K562 (cell line): ENCODE measurements at regions not wholly inside any gene's neighbourhood (a gene's known extent, or its start where the extent isn't known, plus 50 kb on each side); places are given as distances from the start of the nearest gene placed in this dataset.

Experiments used
- ATAC-seq: fragments of 200-7000 bp; cut with Tn5 transposase; 3 replicates; pipeline ENCODE4 v1.9.1; 2020; ENCODE audit warnings: moderate library complexity
- BruUV-seq: library from RNA; stranded (reverse); fragments of 400-500 nt; replicated peaks from 2 replicates; lab custom pipeline; 2021; lab: Mats Ljungman, UMichigan
- CTCF ChIA-PET: fragments of 300-600 bp; formaldehyde crosslinking; extraction: SDS; loops from one replicate; lab custom pipeline; 2021; ENCODE audit warnings: low intra/inter-chr PET ratio; lab: Yijun Ruan, JAX
- POLR2A ChIA-PET: fragments of 300-600, 350-650 bp; sonication (Branson Sonifier 250); formaldehyde crosslinking; extraction: SDS; loops from one replicate; lab custom pipeline; 2021; ENCODE audit warnings: antibody characterized with exemption, inconsistent platforms; lab: Yijun Ruan, JAX
- DNase-seq, 4 experiments: peaks; one replicate each; pipeline versions ENCODE4 v3.0.0 to v3.0.0-alpha.2; 2011 to 2018; ENCODE audit warnings: low spot score in 3 of 4, mixed read lengths in 3 of 4; ENCODE audit errors: extremely low read depth in 1 of 4
- FAIRE-seq: peaks from 2 replicates; lab custom pipeline; 2011; peaks lifted over from hg19 to GRCh38; lab: Jason Lieb, UNC
- H2AFZ ChIP-seq: 2 replicates; pipeline ENCODE4 v1.6.0; 2011; ENCODE audit warnings: low read depth, low read length, control low read depth, inconsistent platforms
- H3K27ac ChIP-seq: fragments of 200-600 bp; 3 replicates; pipeline ENCODE4 v1.8.0; 2011; ENCODE audit warnings: low read depth, mild to moderate bottlenecking, control low read depth, inconsistent platforms, low read length, moderate library complexity, mixed read lengths; ENCODE audit errors: extremely low read depth
- H3K27me3 ChIP-seq, 2 experiments: fragments of 300-600 bp in 1 of 2; 2 replicates in 1 of 2; 3 replicates in 1 of 2; pipeline versions ENCODE4 v1.6.0 to v1.8.0; 2011; ENCODE audit warnings: inconsistent platforms in 2 of 2, low read length in 2 of 2, mild to moderate bottlenecking in 1 of 2, mixed read lengths in 1 of 2, moderate library complexity in 1 of 2; ENCODE audit not compliant: control insufficient read depth in 2 of 2, insufficient read depth in 2 of 2
- H3K36me3 ChIP-seq: fragments of 300-600 bp; 3 replicates; pipeline ENCODE4 v1.8.0; 2011; ENCODE audit warnings: mild to moderate bottlenecking, low read length, inconsistent platforms; ENCODE audit not compliant: control insufficient read depth, insufficient read depth
- H3K4me1 ChIP-seq, 2 experiments: fragments of 200-600 bp in 1 of 2; replicated peaks in 1 of 2; 2 replicates in 1 of 2; 3 replicates in 1 of 2; pipeline versions ENCODE4 v1.5.1 to v1.8.0; 2011; ENCODE audit warnings: inconsistent platforms in 2 of 2, low read length in 2 of 2, mild to moderate bottlenecking in 1 of 2, mixed read lengths in 1 of 2, moderate library complexity in 1 of 2; ENCODE audit not compliant: control insufficient read depth in 2 of 2, insufficient read depth in 2 of 2
- H3K4me2 ChIP-seq: 2 replicates; pipeline ENCODE4 v1.6.1; 2011; ENCODE audit warnings: low read length, control low read depth, inconsistent platforms, mixed read lengths; ENCODE audit not compliant: insufficient read depth
- H3K4me3 ChIP-seq: fragments of 200-600 bp; sonication (generic), shearing (Covaris generic); 2 replicates; pipeline ENCODE4 v1.5.1; 2016; ENCODE audit warnings: control low read depth, inconsistent platforms
- H3K79me2 ChIP-seq: fragments of 200-600 bp; 3 replicates; pipeline ENCODE4 v1.8.0; 2011; ENCODE audit warnings: low read length, inconsistent platforms; ENCODE audit not compliant: control insufficient read depth, insufficient read depth
- H3K9ac ChIP-seq, 2 experiments: 2 replicates each; pipeline versions ENCODE4 v1.6.0 to v1.6.1; 2011; ENCODE audit warnings: low read depth in 2 of 2, low read length in 2 of 2, control low read depth in 1 of 2, inconsistent platforms in 1 of 2, mild to moderate bottlenecking in 1 of 2, mixed read lengths in 1 of 2; ENCODE audit not compliant: insufficient read depth in 1 of 2
- H3K9me1 ChIP-seq: one replicate; pipeline ENCODE4 v1.6.0; 2011; ENCODE audit warnings: inconsistent platforms, mild to moderate bottlenecking, low read length, moderate library complexity; ENCODE audit not compliant: control insufficient read depth, insufficient read depth
- H3K9me3 ChIP-seq: replicated peaks from 2 replicates; pipeline ENCODE4 v1.5.1; 2011; ENCODE audit warnings: low read depth, low read length, inconsistent platforms; ENCODE audit not compliant: control insufficient read depth, insufficient read depth
- H4K20me1 ChIP-seq: replicated peaks from 2 replicates; pipeline ENCODE4 v1.6.1; 2011; ENCODE audit warnings: low read length, inconsistent platforms, mixed read lengths; ENCODE audit not compliant: control insufficient read depth, insufficient read depth
- GABPB1 ChIP-seq: sonication (generic); formaldehyde crosslinking; IDR thresholded peaks from 2 replicates; pipeline ENCODE4 v1.8.0; 2022; ENCODE audit warnings: mild to moderate bottlenecking, missing genetic modification reagents
- ZNF766 ChIP-seq: fragments of 200-800 bp; sonication (Bioruptor generic); conservative IDR thresholded peaks from 2 replicates; pipeline ENCODE4 v1.6.1; 2016; ENCODE audit warnings: missing genetic modification characterization, missing compliant biosample characterization
- WGBS: fragments of 100-300 bp; shearing (Covaris generic); methylation state at CpG from one replicate; pipeline ENCODE4 v1.1.6; 2016; ENCODE audit warnings: low coverage, mixed read lengths; ENCODE audit not compliant: insufficient coverage; ENCODE audit errors: missing lambda C conversion rate; 5-methylcytosine and 5-hydroxymethylcytosine counted together
- in situ Hi-C: fragments of 300-500 bp; cut with MboI; formaldehyde crosslinking; loops from 4 replicates; pipeline ENCODE4 v1.15.0; 2018; ENCODE audit warnings: inconsistent platforms, mixed read lengths
- intact Hi-C: fragments of 100-400 bp; cut with micrococcal nuclease; formaldehyde crosslinking; loops from 2 replicates; pipeline ENCODE4 v1.14.2; 2022
- TF ChIP-seq, protein P1 (sequence below): sonication (generic); formaldehyde crosslinking; IDR thresholded peaks from 2 replicates; pipeline ENCODE4 v1.8.1; 2023; ENCODE audit warnings: mild to moderate bottlenecking, missing genetic modification reagents
- TF ChIP-seq, protein P2 (sequence below): fragments of 250-450 bp; sonication (Bioruptor Pico); IDR thresholded peaks from 2 replicates; pipeline ENCODE4 v1.5.0; 2022; ENCODE audit warnings: mild to moderate bottlenecking
- TF ChIP-seq, protein P3 (sequence below), 2 experiments: fragments of 450-650 bp; IDR thresholded peaks; 2 replicates each; pipeline ENCODE4 v1.6.1; 2018; ENCODE audit warnings: mild to moderate bottlenecking in 2 of 2, low read depth in 1 of 2; ENCODE audit not compliant: partially characterized antibody in 2 of 2
- TF ChIP-seq, protein P4 (sequence below): sonication (generic); formaldehyde crosslinking; IDR thresholded peaks from 2 replicates; pipeline ENCODE4 v1.8.1; 2022; ENCODE audit warnings: missing genetic modification reagents
- TF ChIP-seq, protein P5 (sequence below): sonication (generic); formaldehyde crosslinking; IDR thresholded peaks from 2 replicates; pipeline ENCODE4 v1.8.0; 2022; ENCODE audit warnings: mild to moderate bottlenecking, missing genetic modification reagents

DNA sequence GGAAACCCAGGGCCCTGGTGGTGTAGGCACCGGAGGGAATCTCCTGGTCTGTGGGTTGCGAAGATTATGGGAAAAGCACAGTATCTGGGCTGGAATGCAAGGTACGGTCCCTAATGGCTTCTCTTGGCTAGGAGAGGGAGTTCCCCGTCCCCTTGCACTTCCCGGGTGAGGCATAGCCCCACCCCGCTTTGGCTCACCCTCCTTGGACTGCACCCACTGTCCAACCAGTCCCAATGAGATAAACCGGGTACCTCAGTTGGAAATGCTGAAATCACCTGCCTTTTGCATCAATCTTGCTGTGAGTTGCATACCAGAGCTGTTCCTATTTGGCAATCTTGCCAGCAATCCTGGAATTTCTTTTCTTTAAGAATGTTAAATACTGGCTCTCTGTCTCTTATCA lies 1429.1 kb downstream of the MAT2B start:
- Histone ChIP-seq H3K79me2 (no peaks in the 10 kb centered on the region), H4K20me1 (no peaks in the 10 kb centered on the region), H3K36me3 (no peaks in the 10 kb centered on the region), H3K27ac (no peak overlapping the region), H3K4me2 (no peak overlapping the region), H3K9me1 (no peaks in the 10 kb centered on the region), H3K4me1 (no peaks in the 10 kb centered on the region), H2AFZ (no peak overlapping the region), H3K9ac (no peak overlapping the region), H3K27me3 (no peaks in the 10 kb centered on the region), H3K9me3 (no peaks in the 10 kb centered on the region), H3K4me3 (no peak overlapping the region)
- ChIA-PET CTCF (no interaction called here), POLR2A (no interaction called here)
- intact Hi-C loops (no loop called here), in situ Hi-C loops (no loop called here)
- 3% methylated on average over 5 of the region's 7 CpGs for WGBS
- ATAC-seq (no peak), DNase-seq (no peak), FAIRE-seq (no peak)
- BruUV-seq: no TSS peak
- no peak for TF ChIP-seq ZNF766 (CRISPR knock-in tag)
- TF ChIP-seq, protein P1, sequence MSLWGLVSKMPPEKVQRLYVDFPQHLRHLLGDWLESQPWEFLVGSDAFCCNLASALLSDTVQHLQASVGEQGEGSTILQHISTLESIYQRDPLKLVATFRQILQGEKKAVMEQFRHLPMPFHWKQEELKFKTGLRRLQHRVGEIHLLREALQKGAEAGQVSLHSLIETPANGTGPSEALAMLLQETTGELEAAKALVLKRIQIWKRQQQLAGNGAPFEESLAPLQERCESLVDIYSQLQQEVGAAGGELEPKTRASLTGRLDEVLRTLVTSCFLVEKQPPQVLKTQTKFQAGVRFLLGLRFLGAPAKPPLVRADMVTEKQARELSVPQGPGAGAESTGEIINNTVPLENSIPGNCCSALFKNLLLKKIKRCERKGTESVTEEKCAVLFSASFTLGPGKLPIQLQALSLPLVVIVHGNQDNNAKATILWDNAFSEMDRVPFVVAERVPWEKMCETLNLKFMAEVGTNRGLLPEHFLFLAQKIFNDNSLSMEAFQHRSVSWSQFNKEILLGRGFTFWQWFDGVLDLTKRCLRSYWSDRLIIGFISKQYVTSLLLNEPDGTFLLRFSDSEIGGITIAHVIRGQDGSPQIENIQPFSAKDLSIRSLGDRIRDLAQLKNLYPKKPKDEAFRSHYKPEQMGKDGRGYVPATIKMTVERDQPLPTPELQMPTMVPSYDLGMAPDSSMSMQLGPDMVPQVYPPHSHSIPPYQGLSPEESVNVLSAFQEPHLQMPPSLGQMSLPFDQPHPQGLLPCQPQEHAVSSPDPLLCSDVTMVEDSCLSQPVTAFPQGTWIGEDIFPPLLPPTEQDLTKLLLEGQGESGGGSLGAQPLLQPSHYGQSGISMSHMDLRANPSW (CRISPR knock-in tag): no peak
- TF ChIP-seq, protein P2, sequence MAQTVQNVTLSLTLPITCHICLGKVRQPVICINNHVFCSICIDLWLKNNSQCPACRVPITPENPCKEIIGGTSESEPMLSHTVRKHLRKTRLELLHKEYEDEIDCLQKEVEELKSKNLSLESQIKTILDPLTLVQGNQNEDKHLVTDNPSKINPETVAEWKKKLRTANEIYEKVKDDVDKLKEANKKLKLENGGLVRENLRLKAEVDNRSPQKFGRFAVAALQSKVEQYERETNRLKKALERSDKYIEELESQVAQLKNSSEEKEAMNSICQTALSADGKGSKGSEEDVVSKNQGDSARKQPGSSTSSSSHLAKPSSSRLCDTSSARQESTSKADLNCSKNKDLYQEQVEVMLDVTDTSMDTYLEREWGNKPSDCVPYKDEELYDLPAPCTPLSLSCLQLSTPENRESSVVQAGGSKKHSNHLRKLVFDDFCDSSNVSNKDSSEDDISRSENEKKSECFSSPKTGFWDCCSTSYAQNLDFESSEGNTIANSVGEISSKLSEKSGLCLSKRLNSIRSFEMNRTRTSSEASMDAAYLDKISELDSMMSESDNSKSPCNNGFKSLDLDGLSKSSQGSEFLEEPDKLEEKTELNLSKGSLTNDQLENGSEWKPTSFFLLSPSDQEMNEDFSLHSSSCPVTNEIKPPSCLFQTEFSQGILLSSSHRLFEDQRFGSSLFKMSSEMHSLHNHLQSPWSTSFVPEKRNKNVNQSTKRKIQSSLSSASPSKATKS (CRISPR knock-in tag): no peak
- TF ChIP-seq, protein P3, sequence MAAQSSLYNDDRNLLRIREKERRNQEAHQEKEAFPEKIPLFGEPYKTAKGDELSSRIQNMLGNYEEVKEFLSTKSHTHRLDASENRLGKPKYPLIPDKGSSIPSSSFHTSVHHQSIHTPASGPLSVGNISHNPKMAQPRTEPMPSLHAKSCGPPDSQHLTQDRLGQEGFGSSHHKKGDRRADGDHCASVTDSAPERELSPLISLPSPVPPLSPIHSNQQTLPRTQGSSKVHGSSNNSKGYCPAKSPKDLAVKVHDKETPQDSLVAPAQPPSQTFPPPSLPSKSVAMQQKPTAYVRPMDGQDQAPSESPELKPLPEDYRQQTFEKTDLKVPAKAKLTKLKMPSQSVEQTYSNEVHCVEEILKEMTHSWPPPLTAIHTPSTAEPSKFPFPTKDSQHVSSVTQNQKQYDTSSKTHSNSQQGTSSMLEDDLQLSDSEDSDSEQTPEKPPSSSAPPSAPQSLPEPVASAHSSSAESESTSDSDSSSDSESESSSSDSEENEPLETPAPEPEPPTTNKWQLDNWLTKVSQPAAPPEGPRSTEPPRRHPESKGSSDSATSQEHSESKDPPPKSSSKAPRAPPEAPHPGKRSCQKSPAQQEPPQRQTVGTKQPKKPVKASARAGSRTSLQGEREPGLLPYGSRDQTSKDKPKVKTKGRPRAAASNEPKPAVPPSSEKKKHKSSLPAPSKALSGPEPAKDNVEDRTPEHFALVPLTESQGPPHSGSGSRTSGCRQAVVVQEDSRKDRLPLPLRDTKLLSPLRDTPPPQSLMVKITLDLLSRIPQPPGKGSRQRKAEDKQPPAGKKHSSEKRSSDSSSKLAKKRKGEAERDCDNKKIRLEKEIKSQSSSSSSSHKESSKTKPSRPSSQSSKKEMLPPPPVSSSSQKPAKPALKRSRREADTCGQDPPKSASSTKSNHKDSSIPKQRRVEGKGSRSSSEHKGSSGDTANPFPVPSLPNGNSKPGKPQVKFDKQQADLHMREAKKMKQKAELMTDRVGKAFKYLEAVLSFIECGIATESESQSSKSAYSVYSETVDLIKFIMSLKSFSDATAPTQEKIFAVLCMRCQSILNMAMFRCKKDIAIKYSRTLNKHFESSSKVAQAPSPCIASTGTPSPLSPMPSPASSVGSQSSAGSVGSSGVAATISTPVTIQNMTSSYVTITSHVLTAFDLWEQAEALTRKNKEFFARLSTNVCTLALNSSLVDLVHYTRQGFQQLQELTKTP (IDR thresholded peaks at IDR 0.05; ENCODE audit: low read depth in 1 of 2, partially characterized antibody in 2 of 2): no peak
- TF ChIP-seq, protein P4, sequence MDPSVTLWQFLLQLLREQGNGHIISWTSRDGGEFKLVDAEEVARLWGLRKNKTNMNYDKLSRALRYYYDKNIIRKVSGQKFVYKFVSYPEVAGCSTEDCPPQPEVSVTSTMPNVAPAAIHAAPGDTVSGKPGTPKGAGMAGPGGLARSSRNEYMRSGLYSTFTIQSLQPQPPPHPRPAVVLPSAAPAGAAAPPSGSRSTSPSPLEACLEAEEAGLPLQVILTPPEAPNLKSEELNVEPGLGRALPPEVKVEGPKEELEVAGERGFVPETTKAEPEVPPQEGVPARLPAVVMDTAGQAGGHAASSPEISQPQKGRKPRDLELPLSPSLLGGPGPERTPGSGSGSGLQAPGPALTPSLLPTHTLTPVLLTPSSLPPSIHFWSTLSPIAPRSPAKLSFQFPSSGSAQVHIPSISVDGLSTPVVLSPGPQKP (CRISPR knock-in tag): no peak
- TF ChIP-seq, protein P5, sequence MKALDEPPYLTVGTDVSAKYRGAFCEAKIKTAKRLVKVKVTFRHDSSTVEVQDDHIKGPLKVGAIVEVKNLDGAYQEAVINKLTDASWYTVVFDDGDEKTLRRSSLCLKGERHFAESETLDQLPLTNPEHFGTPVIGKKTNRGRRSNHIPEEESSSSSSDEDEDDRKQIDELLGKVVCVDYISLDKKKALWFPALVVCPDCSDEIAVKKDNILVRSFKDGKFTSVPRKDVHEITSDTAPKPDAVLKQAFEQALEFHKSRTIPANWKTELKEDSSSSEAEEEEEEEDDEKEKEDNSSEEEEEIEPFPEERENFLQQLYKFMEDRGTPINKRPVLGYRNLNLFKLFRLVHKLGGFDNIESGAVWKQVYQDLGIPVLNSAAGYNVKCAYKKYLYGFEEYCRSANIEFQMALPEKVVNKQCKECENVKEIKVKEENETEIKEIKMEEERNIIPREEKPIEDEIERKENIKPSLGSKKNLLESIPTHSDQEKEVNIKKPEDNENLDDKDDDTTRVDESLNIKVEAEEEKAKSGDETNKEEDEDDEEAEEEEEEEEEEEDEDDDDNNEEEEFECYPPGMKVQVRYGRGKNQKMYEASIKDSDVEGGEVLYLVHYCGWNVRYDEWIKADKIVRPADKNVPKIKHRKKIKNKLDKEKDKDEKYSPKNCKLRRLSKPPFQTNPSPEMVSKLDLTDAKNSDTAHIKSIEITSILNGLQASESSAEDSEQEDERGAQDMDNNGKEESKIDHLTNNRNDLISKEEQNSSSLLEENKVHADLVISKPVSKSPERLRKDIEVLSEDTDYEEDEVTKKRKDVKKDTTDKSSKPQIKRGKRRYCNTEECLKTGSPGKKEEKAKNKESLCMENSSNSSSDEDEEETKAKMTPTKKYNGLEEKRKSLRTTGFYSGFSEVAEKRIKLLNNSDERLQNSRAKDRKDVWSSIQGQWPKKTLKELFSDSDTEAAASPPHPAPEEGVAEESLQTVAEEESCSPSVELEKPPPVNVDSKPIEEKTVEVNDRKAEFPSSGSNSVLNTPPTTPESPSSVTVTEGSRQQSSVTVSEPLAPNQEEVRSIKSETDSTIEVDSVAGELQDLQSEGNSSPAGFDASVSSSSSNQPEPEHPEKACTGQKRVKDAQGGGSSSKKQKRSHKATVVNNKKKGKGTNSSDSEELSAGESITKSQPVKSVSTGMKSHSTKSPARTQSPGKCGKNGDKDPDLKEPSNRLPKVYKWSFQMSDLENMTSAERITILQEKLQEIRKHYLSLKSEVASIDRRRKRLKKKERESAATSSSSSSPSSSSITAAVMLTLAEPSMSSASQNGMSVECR (CRISPR knock-in tag): no peak
- no peak for TF ChIP-seq GABPB1 (CRISPR knock-in tag)
